Transverse colon (tissue), 3 donors: ENCODE measurements at regions not wholly inside any gene's neighbourhood (a gene's known extent, or its start where the extent isn't known, plus 50 kb on each side); places are given as distances from the start of the nearest gene placed in this dataset.

Experiments
- CTCF ChIP-seq, 5 experiments: fragments of 200-600 bp in 3 of 5; fragments of 450-650 bp in 2 of 5; sonication (generic) in 3 of 5; IDR thresholded peaks; 1 replicate in 2 of 5; 2 replicates in 3 of 5; pipeline ENCODE4 v1.5.1; 2016 to 2017; ENCODE audit warnings: antibody characterized with exemption in 5 of 5, inconsistent platforms in 3 of 5, mild to moderate bottlenecking in 2 of 5, moderate library complexity in 1 of 5
- POLR2A ChIP-seq: fragments of 450-650 bp; IDR thresholded peaks from one replicate; pipeline ENCODE4 v1.6.1; 2016; ENCODE audit warnings: antibody characterized with exemption, mild to moderate bottlenecking, moderate library complexity

- TF ChIP-seq CTCF (IDR thresholded peaks at IDR 0.05) (no peak), POLR2A (no peak)
Measured at GRCh38 chr1:57576756-57577155, 152.9 kb upstream of the DAB1 start.
